GM12878 (cell line): ENCODE measurements at regions not wholly inside any gene's neighbourhood (a gene's known extent, or its start where the extent isn't known, plus 50 kb on each side); places are given as distances from the start of the nearest gene placed in this dataset.

Experiments
- ATAC-seq: fragments of 200-7000 bp; cut with Tn5 transposase; 3 replicates; pipeline ENCODE4 v1.9.1; 2020; ENCODE audit warnings: mild to moderate bottlenecking, moderate library complexity
- BruUV-seq: library from RNA; stranded (reverse); fragments of 400-500 nt; replicated peaks from 2 replicates; lab custom pipeline; 2021; lab: Mats Ljungman, UMichigan
- CTCF ChIA-PET: fragments of 300-600 bp; sonication (Branson Sonifier 250); formaldehyde crosslinking; extraction: SDS; loops from one replicate; lab custom pipeline; 2021; ENCODE audit warnings: inconsistent platforms; lab: Yijun Ruan, JAX
- POLR2A ChIA-PET: fragments of 350-600 bp; formaldehyde crosslinking; extraction: SDS; loops from one replicate; lab custom pipeline; 2021; ENCODE audit warnings: inconsistent platforms; lab: Charles Lee
- RAD21 ChIA-PET: fragments of 300-600 bp; sonication (Branson Sonifier 250); formaldehyde crosslinking; loops from one replicate; lab custom pipeline; 2023; ENCODE audit warnings: antibody characterized with exemption; ENCODE audit not compliant: unreplicated experiment; lab: Charles Lee
- SMC1A ChIA-PET: fragments of 300-600 bp; sonication (Branson Sonifier 250); formaldehyde crosslinking; loops from one replicate; lab custom pipeline; 2023; ENCODE audit not compliant: unreplicated experiment, uncharacterized antibody; lab: Charles Lee
- DNase-seq: peaks from one replicate; pipeline ENCODE4 v3.0.0-alpha.2; 2011; ENCODE audit warnings: low read depth, low spot score
- FAIRE-seq: peaks from 3 replicates; lab custom pipeline; 2011; peaks lifted over from hg19 to GRCh38; lab: Jason Lieb, UNC
- H2AFZ ChIP-seq: 2 replicates; pipeline ENCODE4 v1.6.0; 2011; ENCODE audit warnings: low read depth, low read length, control low read depth; ENCODE audit not compliant: control insufficient read depth
- H3K27ac ChIP-seq: 2 replicates; pipeline ENCODE4 v1.5.1; 2011; ENCODE audit warnings: control low read depth; ENCODE audit not compliant: control insufficient read depth, insufficient read depth
- H3K27me3 ChIP-seq, 2 experiments: replicated peaks in 1 of 2; 2 replicates each; pipeline versions ENCODE4 v1.6.0 to v1.6.1; 2011; ENCODE audit warnings: low read length in 1 of 2; ENCODE audit not compliant: control insufficient read depth in 2 of 2, insufficient read depth in 2 of 2
- H3K36me3 ChIP-seq, 2 experiments: 2 replicates each; pipeline ENCODE4 v1.5.1; 2011; ENCODE audit warnings: low read length in 1 of 2; ENCODE audit not compliant: control insufficient read depth in 2 of 2, insufficient read depth in 2 of 2
- H3K4me1 ChIP-seq: 2 replicates; pipeline ENCODE4 v1.6.1; 2011; ENCODE audit warnings: mild to moderate bottlenecking, low read length, moderate library complexity, mixed read lengths; ENCODE audit not compliant: control insufficient read depth, insufficient read depth
- H3K4me2 ChIP-seq: 2 replicates; pipeline ENCODE4 v1.6.0; 2011; ENCODE audit warnings: control low read depth; ENCODE audit not compliant: control insufficient read depth, insufficient read depth
- H3K4me3 ChIP-seq: fragments of 200-600 bp; sonication (generic); 2 replicates; pipeline ENCODE4 v1.5.1; 2016
- H3K79me2 ChIP-seq: 2 replicates; pipeline ENCODE4 v1.6.0; 2011; ENCODE audit warnings: low read length; ENCODE audit not compliant: control insufficient read depth, insufficient read depth
- H3K9ac ChIP-seq: 2 replicates; pipeline ENCODE4 v1.8.0; 2011; ENCODE audit warnings: low read length, control low read depth, mixed read lengths; ENCODE audit not compliant: control insufficient read depth, insufficient read depth
- H3K9me3 ChIP-seq: replicated peaks from 3 replicates; pipeline ENCODE4 v1.5.1; 2011; ENCODE audit warnings: mild to moderate bottlenecking, low read length; ENCODE audit not compliant: control insufficient read depth, insufficient read depth
- H4K20me1 ChIP-seq: 2 replicates; pipeline ENCODE4 v1.6.0; 2011; ENCODE audit not compliant: control insufficient read depth, insufficient read depth
- ASH2L ChIP-seq: fragments of 300-600, 200-600 bp; sonication (generic); IDR thresholded peaks from 2 replicates; pipeline ENCODE4 v1.6.1; 2017; ENCODE audit warnings: low read depth, mild to moderate bottlenecking, borderline replicate concordance
- BCL3 ChIP-seq: IDR thresholded peaks from 2 replicates; pipeline ENCODE4 v1.6.1; 2011; ENCODE audit warnings: borderline replicate concordance, low read depth, mild to moderate bottlenecking, moderate library complexity, low read length; ENCODE audit not compliant: insufficient read depth, poor library complexity, severe bottlenecking
- CHD2 ChIP-seq: IDR thresholded peaks from 2 replicates; pipeline ENCODE4 v1.6.1; 2011; ENCODE audit warnings: low read depth, low read length, improper control_type of control experiment, borderline replicate concordance
- E4F1 ChIP-seq: fragments of 450-650 bp; IDR thresholded peaks from 2 replicates; pipeline ENCODE4 v1.6.1; 2018; ENCODE audit warnings: borderline replicate concordance, mild to moderate bottlenecking; ENCODE audit not compliant: partially characterized antibody
- EGR1 ChIP-seq, 2 experiments: IDR thresholded peaks; 1 replicate in 1 of 2; 2 replicates in 1 of 2; pipeline ENCODE4 v1.6.1; 2011 to 2012; ENCODE audit warnings: low read depth in 2 of 2, low read length in 2 of 2, borderline replicate concordance in 1 of 2, mild to moderate bottlenecking in 1 of 2, moderate library complexity in 1 of 2
- EP300 ChIP-seq, 2 experiments: fragments of 150-350 bp in 1 of 2; IDR thresholded peaks; 2 replicates each; pipeline ENCODE4 v1.6.1; 2011 to 2012; ENCODE audit warnings: low read depth in 2 of 2, low read length in 2 of 2, borderline replicate concordance in 1 of 2, improper control_type of control experiment in 1 of 2, inconsistent platforms in 1 of 2; ENCODE audit not compliant: control insufficient read depth in 1 of 2
- HDGF ChIP-seq: fragments of 450-650 bp; IDR thresholded peaks from 2 replicates; pipeline ENCODE4 v1.6.1; 2016; ENCODE audit warnings: antibody characterized with exemption
- RAD51 ChIP-seq: fragments of 450-650 bp; IDR thresholded peaks from 2 replicates; pipeline ENCODE4 v1.6.1; 2016; ENCODE audit warnings: moderate library complexity, mild to moderate bottlenecking, inconsistent platforms
- RELB ChIP-seq: fragments of 450-650 bp; IDR thresholded peaks from 2 replicates; pipeline ENCODE4 v1.6.1; 2017; ENCODE audit warnings: low read depth, mild to moderate bottlenecking, moderate library complexity
- SMAD5 ChIP-seq: IDR thresholded peaks from 2 replicates; pipeline ENCODE4 v1.6.1; 2016; ENCODE audit warnings: antibody characterized with exemption, low read depth
- TBL1XR1 ChIP-seq: IDR thresholded peaks from 2 replicates; pipeline ENCODE4 v1.6.1; 2012; ENCODE audit warnings: low read depth, low read length, improper control_type of control experiment
- WGBS: methylation state at CpG from one replicate; pipeline ENCODE4 v1.1.6; 2016; ENCODE audit warnings: low lambda C conversion rate; ENCODE audit not compliant: insufficient replicate concordance, insufficient coverage; ENCODE audit errors: missing lambda C conversion rate; 5-methylcytosine and 5-hydroxymethylcytosine counted together
- in situ Hi-C: fragments of 300-500 bp; cut with MboI; formaldehyde crosslinking; loops from 9 replicates; pipeline ENCODE4 v1.14.3; 2018; ENCODE audit warnings: mixed read lengths
- intact Hi-C: fragments of 100-400 bp; cut with micrococcal nuclease; formaldehyde crosslinking; loops from one replicate; pipeline ENCODE4 v1.14.2; 2022; ENCODE audit not compliant: unreplicated experiment

GRCh38 chr14:96727491-96727890 lies 69.7 kb upstream of the VRK1 start:
- BruUV-seq: no TSS peak
- CTCF ChIA-PET: no interaction called here

GRCh38 chr14:96727980-96728717 lies 69.0 kb upstream of the VRK1 start:
- no TSS peak for BruUV-seq
- intact Hi-C loops: no loop called here
- Histone ChIP-seq H3K27ac (no peak overlapping the region), H3K9me3 (no peaks in the 10 kb centered on the region), H3K36me3 (no peaks in the 10 kb centered on the region), H3K4me1 (peaks cover 4% of the 10 kb centered on the region; the same call in 1 of the 2 replicates), H3K4me2 (no peak overlapping the region), H2AFZ (no peak overlapping the region), H3K79me2 (no peaks in the 10 kb centered on the region), H3K9ac (no peak overlapping the region), H3K27me3 (no peaks in the 10 kb centered on the region), H3K4me3 (no peak overlapping the region), H4K20me1 (no peaks in the 10 kb centered on the region)
- WGBS: 60% methylated on average over 11 of the region's 11 CpGs
- CTCF ChIA-PET: no interaction called here
- ATAC-seq (no peak; the same call in 2 of the 3 replicates), FAIRE-seq (no peak), DNase-seq (no peak)
- RAD21 ChIA-PET: no interaction called here
- POLR2A ChIA-PET: interaction anchor here (0.6 kb wide), 1 partner anchor 837 kb away, joined by 3 read pairs; no protein-coding TSS in a partner anchor
- in situ Hi-C loops: no loop called here
- SMC1A ChIA-PET: interaction anchor here (0.9 kb wide), 1 partner anchor 12 kb away, joined by 4 read pairs; no protein-coding TSS in a partner anchor
- TF ChIP-seq E4F1 (no peak), RAD51 (no peak), BCL3 (no peak), EP300 (IDR thresholded peaks at IDR 0.05; ENCODE audit: borderline replicate concordance in 1 of 2, control insufficient read depth in 1 of 2, low read depth in 2 of 2, low read length in 2 of 2) (no peak), CHD2 (no peak), SMAD5 (no peak), RELB (no peak)

More at GRCh38 chr14:96727491-96727890, 69.7 kb upstream of the VRK1 start:
- Histone ChIP-seq H3K36me3 (no peaks in the 10 kb centered on the region), H3K27ac (no peak overlapping the region), H3K4me2 (no peak overlapping the region), H3K9ac (no peak overlapping the region), H3K4me1 (peaks cover 4% of the 10 kb centered on the region; the same call in 1 of the 2 replicates), H3K4me3 (no peak overlapping the region), H4K20me1 (no peaks in the 10 kb centered on the region), H3K79me2 (no peaks in the 10 kb centered on the region), H3K27me3 (no peaks in the 10 kb centered on the region), H2AFZ (no peak overlapping the region), H3K9me3 (no peaks in the 10 kb centered on the region)
- RAD21 ChIA-PET: no interaction called here
- no peak for FAIRE-seq
- SMC1A ChIA-PET: interaction anchor here (0.9 kb wide), 1 partner anchor 13 kb away, joined by 4 read pairs; no protein-coding TSS in a partner anchor
- no peak for DNase-seq
- WGBS: 17% methylated on average over 3 of the region's 3 CpGs
- ATAC-seq: peak; percentile 27; the same call in 1 of the 3 replicates
- intact Hi-C loops (no loop called here), in situ Hi-C loops (no loop called here)
- TF ChIP-seq SMAD5 (no peak), HDGF (no peak), TBL1XR1 (no peak), ASH2L (no peak), EGR1 (IDR thresholded peaks at IDR 0.05; ENCODE audit: borderline replicate concordance in 1 of 2, low read depth in 2 of 2, low read length in 2 of 2) (no peak), CHD2 (no peak)
- POLR2A ChIA-PET: interaction anchor here (0.6 kb wide), 1 partner anchor 838 kb away, joined by 3 read pairs; no protein-coding TSS in a partner anchor
